Neural cell (in vitro differentiated cells): ENCODE measurements at regions not wholly inside any gene's neighbourhood (a gene's known extent, or its start where the extent isn't known, plus 50 kb on each side); places are given as distances from the start of the nearest gene placed in this dataset.

Experiments
- EZH2 ChIP-seq: fragments of 200-600, 300-800 bp; shearing (Covaris generic), sonication (generic); IDR thresholded peaks from 2 replicates; pipeline ENCODE4 v1.6.1; 2014; ENCODE audit warnings: antibody characterized with exemption, low read length, borderline replicate concordance, mild to moderate bottlenecking; ENCODE audit not compliant: insufficient read depth, poor library complexity, severe bottlenecking
- MXI1 ChIP-seq: fragments of 450-650 bp; conservative IDR thresholded peaks from 2 replicates; pipeline ENCODE4 v1.6.1; 2014; ENCODE audit warnings: antibody characterized with exemption, mild to moderate bottlenecking; ENCODE audit not compliant: poor library complexity, severe bottlenecking
- POLR2AphosphoS5 ChIP-seq: IDR thresholded peaks from 2 replicates; pipeline ENCODE4 v1.6.1; 2012
- TAF1 ChIP-seq: IDR thresholded peaks from 2 replicates; pipeline ENCODE4 v1.6.1; 2012; ENCODE audit warnings: low read depth
- TF ChIP-seq, protein P1 (sequence below): fragments of 450-650 bp; IDR thresholded peaks from 2 replicates; pipeline ENCODE4 v1.5.1; 2014; ENCODE audit warnings: antibody characterized with exemption, mild to moderate bottlenecking, moderate library complexity; ENCODE audit not compliant: poor library complexity, severe bottlenecking

DNA sequence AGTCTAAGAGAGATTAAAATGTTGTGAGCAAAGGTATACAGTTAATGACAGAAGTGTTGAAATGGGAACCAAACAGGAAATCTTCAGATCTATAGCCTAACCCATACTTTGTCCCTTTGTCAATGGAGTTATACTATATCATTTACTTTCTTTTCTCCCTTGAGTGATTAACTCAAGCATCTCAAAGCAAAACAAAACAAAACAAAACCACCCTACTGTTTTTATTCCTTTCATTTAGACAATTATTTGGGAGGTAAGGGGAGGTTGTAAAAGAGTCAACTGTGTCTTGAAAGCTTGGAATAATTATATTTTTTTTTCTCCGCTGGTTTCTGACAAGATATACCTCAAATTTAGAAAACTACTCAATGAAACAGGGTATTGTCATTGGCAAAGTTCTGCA lies 139.8 kb upstream of the HMGN3 start:
- TF ChIP-seq MXI1 (no peak), EZH2 (no peak), POLR2AphosphoS5 (no peak), TAF1 (no peak)
- TF ChIP-seq, protein P1, sequence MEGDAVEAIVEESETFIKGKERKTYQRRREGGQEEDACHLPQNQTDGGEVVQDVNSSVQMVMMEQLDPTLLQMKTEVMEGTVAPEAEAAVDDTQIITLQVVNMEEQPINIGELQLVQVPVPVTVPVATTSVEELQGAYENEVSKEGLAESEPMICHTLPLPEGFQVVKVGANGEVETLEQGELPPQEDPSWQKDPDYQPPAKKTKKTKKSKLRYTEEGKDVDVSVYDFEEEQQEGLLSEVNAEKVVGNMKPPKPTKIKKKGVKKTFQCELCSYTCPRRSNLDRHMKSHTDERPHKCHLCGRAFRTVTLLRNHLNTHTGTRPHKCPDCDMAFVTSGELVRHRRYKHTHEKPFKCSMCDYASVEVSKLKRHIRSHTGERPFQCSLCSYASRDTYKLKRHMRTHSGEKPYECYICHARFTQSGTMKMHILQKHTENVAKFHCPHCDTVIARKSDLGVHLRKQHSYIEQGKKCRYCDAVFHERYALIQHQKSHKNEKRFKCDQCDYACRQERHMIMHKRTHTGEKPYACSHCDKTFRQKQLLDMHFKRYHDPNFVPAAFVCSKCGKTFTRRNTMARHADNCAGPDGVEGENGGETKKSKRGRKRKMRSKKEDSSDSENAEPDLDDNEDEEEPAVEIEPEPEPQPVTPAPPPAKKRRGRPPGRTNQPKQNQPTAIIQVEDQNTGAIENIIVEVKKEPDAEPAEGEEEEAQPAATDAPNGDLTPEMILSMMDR, result no peak
